ENCODE measurements at regions not wholly inside any gene's neighbourhood (a gene's known extent, or its start where the extent isn't known, plus 50 kb on each side); places are given as distances from the start of the nearest gene placed in this dataset.

DNA sequence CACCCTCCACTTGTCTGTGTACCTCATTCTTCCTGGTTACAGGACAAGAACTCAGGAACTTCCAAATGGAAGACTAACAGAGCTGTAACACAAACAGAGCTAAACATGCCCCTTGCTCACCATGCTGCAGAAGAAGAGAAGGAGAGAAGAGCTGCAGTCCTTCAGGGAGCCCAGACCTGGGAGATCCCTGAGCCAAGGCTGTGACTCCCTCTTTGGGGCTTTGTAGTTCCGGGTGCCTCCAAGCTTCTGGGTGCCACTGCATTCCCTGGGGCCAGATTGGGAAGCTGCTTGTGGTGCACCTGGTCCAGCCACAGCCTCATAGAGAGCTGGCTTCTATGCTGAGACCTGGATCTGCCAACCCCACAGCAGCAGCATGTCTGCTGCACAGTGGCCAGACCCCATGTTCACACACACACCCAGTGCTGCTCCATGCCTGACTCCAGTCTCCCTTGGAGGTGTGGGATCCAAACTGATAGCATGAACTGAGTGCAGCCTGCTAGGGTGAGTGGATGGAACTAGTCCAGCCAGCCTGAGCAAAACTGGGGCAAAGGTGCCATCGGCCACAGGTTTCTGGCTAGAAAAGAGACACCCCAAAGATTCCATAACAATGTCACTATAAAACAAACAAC lies 263.0 kb upstream of the NRIP1 start:
- no peak for DNase-seq

DNA sequence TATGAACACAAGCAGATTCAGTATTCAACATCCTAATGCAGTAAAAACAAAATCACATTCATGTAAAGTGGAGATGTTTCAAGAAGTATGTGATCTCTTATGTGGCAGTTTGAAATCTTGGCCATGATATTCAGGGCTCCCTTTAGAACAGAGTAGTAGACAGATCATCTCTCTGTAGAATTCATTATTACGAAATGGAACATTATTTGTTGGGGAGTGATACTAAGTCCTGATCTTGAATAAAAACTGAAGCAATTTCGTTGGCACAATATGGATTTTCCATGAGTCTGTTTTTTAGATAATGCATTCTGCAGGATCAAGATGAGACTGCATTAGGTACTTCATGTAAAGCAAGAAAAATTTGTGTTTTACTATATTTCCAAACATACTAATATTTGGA lies 264.4 kb upstream of the NRIP1 start:
- DNase-seq, result no peak

DNA sequence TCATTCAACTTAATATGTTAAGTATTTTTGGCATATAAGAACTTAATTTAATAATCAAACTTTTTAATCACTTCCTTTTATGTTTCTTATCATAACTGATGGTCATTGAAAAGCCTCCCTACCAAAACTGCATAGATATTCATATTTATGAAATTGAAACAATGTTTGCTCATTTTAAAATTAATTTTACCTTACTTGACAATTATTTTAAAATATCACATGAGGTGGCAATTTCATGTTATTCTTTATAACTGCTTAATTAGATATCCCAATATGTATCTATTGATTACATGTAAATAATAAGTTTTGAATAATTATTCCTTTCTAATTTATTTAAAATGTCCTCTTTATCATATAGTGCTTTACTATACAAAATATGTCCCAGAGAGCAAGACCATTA lies 266.1 kb upstream of the NRIP1 start:
- no peak for DNase-seq

DNA sequence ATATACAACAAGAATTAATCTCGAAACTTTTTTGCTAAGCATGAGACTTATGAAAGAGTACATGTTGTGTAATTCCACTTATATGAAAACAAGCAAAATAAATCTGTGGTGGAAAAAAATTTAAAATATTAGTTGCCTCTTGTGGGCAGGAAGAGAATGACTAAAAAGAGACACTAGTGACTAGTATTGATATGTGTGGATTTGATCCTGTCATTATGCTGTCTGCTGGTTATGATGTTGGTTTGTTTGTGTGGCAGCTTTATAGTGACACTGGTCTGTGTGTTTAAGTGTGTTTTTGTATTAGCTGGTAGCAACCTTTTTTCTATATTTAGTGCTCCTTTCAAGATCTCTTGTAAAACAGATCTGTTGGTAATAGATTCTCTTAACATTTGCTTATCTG lies 267.8 kb upstream of the NRIP1 start:
- DNase-seq, result no peak

DNA sequence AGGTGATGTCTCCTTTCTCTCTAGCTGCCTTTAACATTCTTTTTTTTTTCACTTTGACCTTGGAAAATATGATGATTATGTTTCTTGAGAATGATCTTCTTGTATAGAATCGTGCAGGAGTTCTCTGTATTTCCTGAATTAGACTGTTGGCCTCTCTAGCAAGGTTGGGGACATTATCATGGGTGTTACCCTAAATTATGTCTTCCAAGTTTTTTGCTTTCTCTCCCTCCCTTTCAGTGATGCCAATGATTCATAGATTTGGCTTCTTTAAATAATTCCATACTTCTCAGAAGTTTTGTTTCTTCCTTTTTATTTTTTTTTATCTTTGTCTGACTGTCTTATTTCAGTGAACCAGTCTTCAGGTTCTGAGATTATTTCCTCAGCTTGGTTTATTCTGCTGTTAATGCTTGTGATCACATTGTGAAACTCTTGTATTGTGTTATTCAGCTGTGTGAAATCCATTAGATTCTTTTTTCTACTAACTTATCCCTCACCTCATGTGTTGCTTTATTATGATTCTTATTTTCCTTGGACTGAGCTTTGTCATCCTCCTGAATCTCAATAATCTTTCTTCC lies 268.4 kb upstream of the NRIP1 start:
- DNase-seq, result no peak

DNA sequence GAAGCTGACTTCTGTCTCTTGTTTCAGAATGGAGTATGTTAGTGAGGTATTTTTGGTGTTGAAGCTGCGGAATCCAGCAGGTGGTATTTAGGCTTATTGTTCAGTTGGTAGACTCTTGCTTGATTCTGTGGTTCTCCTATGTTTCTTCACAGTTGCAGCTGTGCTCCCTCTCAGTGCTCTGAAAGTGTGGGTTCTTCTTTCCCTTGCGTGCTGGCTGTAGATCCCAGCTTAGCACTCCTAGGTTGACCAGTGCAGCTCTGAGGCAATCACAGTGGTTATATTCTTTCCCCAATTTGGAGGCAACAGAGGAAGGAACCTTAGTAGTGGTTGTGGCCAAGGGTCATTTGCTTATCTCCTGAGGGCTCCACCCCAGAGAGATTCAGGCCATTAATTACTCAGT lies 269.2 kb upstream of the NRIP1 start:
- no peak for DNase-seq

DNA sequence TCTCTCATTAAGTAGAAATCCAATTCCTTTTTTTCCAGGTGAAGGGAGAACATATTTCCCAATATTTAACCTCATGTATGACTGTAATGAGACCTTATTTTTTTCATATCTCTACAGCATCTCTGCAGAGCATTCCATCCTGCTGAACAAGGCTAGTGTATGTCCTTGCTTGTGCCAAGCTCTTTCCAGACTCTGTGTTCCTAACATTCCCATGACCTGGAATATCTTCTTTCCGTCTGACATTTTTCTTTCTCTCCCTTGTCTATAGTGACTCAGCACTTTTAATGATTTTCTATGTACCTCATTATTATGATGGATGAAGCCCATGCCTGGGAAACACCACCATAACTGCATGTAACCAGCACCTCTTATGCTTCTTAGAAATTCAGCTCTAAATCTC lies 278.3 kb upstream of the NRIP1 start:
- no peak for DNase-seq

DNA sequence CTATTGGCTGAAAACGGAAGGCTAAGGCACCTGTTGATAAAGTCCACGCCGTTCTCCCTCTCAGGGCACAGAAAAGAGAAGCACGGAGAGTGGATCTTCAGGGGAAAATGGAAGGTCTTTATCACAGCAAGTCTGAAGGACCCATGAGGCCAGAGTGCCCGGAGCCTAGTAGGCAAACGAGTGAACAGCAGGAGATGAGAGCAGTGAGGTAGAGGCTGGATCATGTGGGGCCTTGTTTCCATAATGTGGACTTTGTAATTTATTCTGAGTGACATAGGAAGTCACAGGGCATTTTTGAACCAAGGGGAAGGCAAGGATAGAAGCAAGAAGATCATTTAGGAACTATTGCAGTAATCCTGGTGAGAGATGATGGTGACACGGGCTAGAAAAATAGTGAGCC lies 287.2 kb upstream of the NRIP1 start:
- no peak for DNase-seq

DNA sequence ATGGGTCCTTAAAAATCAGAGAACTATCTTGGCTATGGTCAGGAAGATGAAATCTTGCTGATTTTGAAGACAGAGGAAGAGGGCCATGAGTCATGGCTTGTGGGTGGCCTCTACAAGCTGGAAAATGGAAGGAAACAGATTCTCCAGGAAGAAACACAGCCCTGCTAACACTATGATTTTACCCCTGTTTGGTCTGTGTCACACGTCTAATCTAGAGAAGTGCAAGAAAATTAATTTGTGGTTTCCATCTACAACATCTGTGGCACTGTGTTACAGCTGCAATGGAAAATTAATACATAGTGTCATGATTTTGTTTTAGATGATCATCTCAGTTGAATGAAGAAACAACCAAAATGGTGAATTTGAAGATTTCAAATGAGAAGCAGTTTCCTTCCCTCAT lies 288.7 kb upstream of the NRIP1 start:
- DNase-seq, result no peak

DNA sequence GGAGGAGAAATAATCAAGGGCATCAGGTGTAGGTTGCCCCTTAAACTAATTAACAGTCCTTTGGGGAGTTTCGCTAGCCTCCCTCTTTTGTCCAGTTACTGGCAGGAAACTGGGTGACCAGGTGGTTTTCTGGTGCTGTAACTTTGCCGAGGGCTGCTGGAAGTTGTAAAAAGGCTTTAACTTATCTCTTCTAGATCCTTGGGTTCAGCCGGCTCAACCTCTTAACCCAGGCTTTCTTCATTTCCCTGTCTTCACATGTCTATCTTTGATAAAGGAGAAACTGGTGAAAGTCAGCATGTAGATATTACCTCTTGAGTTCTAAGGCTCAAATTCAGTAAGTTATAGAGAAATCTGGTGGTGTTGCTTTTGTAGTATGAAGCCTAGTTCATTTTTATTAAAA lies 289.7 kb upstream of the NRIP1 start:
- DNase-seq, result no peak

DNA sequence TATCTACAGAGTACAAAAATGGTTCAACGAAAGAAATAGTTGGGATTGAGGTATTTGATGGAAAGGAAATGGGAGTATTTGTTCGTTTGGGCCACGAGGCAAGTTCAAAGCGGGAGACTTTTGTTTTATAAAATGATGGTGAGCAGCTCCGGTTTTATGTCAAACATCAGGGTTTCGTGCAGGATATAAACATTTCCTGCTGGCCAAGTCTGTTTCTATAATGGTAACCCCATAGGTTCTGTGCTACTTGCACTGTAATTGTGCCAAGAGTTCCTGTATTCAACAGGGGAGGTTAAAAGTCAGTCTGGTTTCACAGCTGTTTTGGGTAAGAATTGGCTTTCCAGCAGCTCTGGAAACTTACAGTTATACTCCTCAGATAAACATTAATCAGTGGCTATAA lies 290.3 kb upstream of the NRIP1 start:
- DNase-seq, result no peak

DNA sequence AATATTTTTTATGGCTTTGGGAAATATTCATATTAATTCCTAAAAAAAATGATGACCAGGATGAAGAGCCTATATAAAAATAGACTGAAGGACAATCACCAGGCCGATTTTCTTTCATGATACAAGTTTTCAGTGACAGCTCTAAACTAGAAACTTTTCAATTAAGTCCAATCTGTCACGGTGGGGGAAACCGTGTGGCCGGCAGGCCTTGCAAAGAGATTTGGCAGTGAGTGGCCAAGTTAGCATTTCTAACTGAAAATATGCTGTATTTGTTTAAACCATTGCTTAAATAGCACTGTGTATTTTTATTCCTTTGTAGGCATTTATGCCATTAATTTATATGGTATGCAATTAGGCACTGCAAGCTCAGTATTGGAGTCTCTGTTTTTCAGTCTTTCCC lies 294.5 kb upstream of the NRIP1 start:
- no peak for DNase-seq

DNA sequence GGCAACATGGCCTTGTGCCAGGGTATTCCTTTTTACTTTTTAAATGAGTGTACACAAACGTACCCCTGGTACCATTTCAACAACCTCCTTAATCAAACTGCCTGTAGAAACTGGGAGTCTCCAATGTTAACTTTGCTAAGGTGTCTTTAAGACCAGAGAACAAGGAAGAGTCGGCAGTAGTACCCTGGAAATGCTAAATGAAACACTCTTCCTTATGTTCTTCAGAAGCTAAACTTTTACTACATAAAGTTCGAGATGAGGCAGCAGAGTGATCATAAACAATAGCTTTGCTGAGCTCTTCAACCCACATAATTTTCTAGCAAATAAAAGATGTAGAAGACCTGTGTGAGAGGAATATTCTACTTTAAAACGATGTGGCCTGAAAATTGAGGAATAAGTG lies 297.7 kb upstream of the NRIP1 start:
- no peak for DNase-seq

DNA sequence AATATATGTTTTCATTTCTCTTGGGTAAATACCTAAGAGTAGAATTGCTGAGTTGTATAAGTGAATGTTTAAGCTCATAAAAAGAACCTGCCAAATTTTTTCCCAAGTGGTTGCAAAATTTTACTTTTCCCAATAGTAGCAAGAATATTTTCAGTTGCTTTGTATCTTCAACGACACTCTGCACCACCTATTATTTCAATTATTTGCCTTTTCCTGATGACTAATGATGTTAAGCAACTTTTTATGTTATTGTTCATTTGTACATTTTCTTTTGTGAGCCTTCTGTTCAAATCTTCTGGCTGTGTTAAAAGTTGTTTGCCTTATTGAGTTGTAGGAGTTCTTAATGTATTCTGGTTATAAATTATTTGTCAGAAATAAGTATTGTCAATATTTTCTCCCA lies 299.1 kb upstream of the NRIP1 start:
- no peak for DNase-seq

DNA sequence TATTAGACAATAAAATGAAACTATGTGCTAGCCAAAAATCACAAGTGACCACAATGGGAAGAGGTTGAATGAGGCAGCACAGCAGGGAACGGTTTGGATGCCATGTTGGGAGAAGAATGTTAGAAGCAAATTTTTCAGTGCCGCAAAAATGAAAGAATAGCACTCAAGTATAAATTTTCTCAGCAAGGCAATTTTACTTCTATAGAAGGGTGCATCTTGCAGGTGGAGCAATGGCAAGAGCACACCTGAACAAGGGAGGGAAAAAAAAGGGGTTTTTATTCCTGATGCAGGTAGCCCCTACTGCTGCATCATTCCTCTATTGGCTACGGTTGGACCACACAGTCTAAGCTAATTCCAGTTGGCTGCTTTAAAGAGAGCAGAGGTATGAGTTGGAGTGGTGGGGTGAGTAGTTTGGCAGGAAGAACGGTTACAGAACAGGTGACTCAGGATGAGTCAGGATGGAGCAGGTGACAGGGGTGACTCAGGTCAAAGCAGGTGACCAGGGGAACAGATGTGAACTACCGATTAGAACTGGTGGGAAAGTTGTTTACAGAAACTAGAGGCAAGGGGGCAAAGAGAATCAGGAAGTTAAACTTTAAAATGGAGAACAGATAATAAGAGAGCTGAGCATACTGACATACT lies 301.1 kb upstream of the NRIP1 start:
- DNase-seq, result no peak

DNA sequence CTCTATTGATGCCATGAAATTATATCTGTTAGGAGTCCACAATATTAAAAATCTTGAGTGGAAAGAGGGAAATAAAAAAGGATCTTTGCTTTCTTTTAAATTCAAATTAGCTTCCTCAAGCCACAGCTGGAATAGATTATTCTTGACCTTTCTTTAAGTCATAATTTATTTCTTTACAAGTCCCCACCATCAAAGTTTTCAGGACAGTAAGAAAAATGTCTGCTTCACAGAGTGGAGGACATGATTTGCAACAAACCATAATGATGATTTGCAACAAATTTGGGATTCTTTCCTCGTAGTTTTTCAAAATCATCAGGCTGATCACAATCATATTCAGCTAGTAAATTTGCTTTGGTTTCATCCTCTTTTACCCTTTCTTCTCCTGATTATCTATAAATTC lies 301.8 kb upstream of the NRIP1 start:
- no peak for DNase-seq

DNA sequence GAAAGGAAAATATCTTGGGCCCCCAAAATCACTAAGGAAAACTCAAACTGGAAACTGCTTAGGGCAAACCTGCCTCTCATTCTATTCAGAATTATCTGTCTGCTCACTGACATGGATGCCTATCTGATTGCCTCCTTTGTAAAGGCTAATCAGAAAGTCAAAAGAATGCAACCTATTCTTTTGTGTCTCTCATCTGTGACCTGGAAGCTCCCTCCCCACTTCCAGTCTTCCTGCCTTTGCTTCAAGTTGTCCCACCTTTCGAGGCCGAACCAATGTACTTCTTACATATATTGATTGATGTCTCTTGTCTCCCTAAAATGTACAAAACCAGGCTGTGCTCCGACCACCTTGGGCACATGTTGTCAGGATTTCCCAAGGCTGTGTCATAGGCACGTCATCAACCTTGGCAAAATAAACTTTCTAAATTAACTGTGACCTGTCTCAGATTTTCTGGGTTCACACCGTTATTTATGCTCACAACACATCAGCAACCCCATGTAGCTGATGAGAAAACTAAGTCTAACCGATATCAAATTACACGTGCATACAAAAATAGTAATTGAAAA lies 302.3 kb upstream of the NRIP1 start:
- DNase-seq, result no peak

DNA sequence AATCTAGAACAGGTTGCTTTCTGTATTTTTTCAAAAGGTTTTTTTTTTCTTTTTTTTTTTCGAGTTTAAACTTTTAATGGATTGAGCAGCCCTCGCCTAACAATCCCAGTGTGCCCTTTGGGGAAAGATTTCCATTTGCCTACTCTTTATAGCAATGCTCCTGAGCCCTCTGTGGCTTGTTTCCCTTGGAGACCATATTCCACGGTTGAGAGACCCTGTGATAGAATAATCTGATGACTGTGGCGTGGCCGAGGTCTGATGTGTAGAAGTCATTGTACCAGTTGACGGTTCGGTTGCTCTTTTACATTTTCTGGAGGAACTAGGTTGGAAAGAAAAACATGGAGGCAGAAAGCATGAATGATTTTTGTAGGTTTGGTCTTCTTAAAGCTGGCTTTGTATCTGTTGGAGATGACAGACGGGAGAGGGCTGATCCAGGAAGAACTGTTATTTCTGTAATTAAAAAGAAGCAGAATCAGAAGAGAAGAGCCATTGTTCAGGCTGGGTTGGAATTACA lies 305.7 kb upstream of the NRIP1 start:
- DNase-seq, result no peak

DNA sequence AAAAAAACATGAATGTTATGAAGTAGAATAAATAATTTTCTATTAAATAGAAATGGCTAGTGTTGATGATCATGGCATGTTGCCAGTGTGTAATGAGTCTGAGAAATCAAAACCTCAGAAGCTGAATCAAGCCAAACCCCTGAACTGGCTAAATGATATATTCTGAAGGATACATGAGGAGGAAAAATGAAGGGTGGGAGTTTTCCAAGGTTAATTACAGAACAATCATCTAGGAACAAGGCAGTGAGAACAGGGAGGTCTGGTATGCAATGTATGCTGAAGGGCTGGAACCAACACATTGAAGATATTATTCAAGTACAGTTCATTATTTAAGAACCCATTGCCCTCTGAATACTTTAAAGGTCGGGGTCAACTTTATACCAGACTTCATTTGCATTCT lies 309.1 kb upstream of the NRIP1 start:
- DNase-seq, result no peak

DNA sequence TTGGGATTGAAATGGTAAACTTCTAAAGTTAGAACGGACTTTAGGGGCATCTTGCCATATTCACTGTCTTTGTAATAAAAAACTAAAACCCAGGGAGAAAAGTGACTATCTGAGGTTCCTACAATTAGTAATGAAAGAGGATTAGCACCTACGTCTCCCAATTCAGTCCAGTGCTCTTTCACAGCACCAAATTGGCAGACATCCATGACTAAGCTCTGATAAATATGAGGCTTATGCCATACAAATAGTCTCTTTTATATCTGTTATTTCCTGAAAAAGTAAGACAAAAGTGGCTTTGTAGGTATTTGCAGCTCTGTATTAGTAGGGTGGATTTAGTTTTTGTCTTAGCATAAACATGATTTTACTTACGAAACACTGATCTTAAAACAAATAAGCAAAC lies 315.0 kb upstream of the NRIP1 start:
- no peak for DNase-seq

DNA sequence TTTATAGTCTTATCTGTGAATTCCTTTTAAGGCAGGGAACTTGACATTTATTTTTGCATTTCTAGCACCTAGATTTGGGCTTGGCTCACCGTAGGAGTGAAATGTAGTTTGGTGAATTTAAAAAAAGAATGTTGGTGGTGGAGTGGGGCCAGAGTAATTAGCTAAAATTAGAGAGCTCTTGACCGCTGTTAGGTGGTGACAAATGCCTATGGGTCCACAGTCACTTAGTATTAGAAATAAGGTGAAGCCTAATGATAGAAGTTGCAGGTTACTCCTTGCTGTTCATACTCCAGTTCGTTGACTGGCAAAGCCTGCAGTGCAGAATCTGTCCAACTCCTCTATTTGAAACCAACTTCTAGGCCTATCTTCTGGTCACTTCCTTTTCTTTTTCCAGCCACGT lies 318.8 kb upstream of the NRIP1 start:
- no peak for DNase-seq

DNA sequence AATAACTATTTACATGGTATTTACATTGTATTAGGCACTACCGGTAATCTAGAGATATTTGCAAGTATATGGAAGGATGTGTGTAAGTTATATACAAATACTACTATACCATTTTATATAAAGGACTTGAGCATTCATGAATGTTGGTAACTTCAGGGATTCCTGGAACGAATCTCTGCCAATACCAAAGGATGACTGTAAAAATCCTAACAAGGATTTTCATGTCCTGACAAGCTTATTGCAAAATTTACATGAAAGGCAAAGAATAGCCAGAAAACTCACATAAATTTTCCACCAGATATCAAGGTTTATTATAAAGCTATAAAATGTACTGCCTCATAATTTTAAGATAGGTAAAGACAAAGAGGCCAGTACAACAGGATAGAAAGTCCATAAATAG lies 325.2 kb upstream of the NRIP1 start:
- DNase-seq, result no peak

DNA sequence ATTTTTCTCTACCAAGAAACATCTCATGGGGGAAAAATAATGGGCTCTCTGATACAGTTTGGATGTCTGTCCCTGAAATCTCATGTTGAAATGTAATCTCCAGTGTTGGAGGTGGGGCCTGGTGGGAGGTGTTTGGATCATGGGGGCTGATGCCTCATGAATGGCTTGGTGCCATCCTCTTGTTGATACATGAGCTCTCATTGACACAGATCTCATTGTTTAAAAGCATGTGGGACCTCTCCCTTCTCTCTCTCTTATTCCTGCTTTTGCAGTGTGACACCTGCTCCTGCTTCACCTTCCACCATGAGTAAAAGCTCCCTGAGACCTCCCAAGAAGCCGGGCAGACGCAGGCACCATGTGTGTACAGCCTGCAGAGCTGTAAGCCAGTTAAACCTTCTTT lies 332.5 kb upstream of the NRIP1 start:
- DNase-seq, result no peak

DNA sequence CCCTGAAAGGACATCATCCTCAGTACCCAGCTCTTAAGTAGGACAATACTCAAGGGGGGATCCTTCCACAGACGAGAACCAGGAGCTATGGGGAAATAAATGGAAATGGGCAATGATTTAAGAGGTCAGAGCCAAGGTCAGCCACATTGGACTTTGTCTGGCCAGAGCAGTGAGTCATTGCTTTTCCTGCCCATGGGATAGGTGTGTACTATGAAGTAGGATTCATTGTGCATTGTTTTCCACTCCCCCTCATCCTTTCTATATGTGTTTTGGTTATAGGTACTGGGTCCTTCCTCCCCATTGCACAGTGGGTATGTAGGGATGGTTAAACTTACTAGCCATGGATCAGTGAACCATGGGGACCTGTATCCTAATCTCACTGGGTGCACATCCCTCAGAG lies 328.9 kb upstream of the USP25 start:
- no peak for DNase-seq

DNA sequence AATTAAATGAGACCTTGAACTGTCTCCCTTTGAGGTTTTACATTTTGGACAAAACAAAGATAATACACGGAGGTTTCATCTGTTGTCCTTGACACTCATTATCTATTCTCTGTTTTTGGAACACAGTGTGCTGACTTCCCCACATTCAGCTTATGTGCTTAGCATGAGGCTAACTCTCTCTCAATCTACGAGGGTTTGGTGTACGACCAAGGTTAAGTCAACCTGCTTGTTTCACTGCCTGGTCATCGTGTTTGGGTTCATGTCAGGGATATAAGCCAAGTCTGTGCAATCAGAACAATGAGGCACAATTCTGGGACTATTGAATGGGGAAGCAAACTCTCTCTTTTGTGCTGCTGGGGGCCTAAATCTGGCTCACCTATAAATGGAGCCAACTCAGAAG lies 328.5 kb upstream of the USP25 start:
- no peak for DNase-seq
